CD4-positive, CD25-positive, alpha-beta regulatory T cell (primary cell): ENCODE measurements at regions not wholly inside any gene's neighbourhood (a gene's known extent, or its start where the extent isn't known, plus 50 kb on each side); places are given as distances from the start of the nearest gene placed in this dataset.
"Not testable (repeated sequence)": the region's sequence is repeated elsewhere in the genome, so short reads cannot be mapped to it uniquely, and the experiment has no call there.

ENCODE experiments used
- ATAC-seq, 2 donors: fragments of 150-1000 bp; cut with Tn5 transposase; one replicate each; pipeline ENCODE4 v1.10.0; 2021; ENCODE audit warnings: low read depth in 2 of 2, moderate number of reproducible peaks in 2 of 2, moderate library complexity in 1 of 2
- DNase-seq, 3 donors: peaks; one replicate each; pipeline versions ENCODE4 v3.0.0 to v3.0.0-alpha.2; 2012 to 2022; ENCODE audit warnings: mixed read lengths in 1 of 3
- H3K27ac ChIP-seq: one replicate; pipeline ENCODE4 v1.7.0; 2013; ENCODE audit warnings: mild to moderate bottlenecking, low read length; ENCODE audit not compliant: insufficient read depth, poor library complexity, severe bottlenecking
- H3K27me3 ChIP-seq: one replicate; pipeline ENCODE4 v1.7.0; 2013; ENCODE audit warnings: low read length; ENCODE audit not compliant: control insufficient read depth, insufficient read depth
- H3K36me3 ChIP-seq: one replicate; pipeline ENCODE4 v1.7.0; 2013; ENCODE audit warnings: mild to moderate bottlenecking, low read length, moderate library complexity; ENCODE audit not compliant: control insufficient read depth, insufficient read depth
- H3K4me1 ChIP-seq: 2 replicates; pipeline ENCODE4 v1.7.0; 2013; ENCODE audit warnings: mild to moderate bottlenecking, low read length; ENCODE audit not compliant: insufficient read depth, control insufficient read depth, poor library complexity, severe bottlenecking
- H3K4me3 ChIP-seq: one replicate; pipeline ENCODE4 v1.7.0; 2013; ENCODE audit warnings: low read depth, mild to moderate bottlenecking, low read length, moderate library complexity
- H3K9me3 ChIP-seq, 2 experiments: 1 replicate in 1 of 2; 2 replicates in 1 of 2; pipeline ENCODE4 v1.7.0; 2013; ENCODE audit warnings: low read length in 2 of 2, mild to moderate bottlenecking in 1 of 2, moderate library complexity in 1 of 2; ENCODE audit not compliant: control insufficient read depth in 2 of 2
- H3K27ac Mint-ChIP-seq, 3 donors: one replicate each; pipeline ENCODE4 v1.8.0; 2020 to 2022; ENCODE audit warnings: mild to moderate bottlenecking in 3 of 3, mixed read lengths in 3 of 3, moderate library complexity in 2 of 3
- H3K27me3 Mint-ChIP-seq: one replicate; pipeline ENCODE4 v1.8.0; 2022; ENCODE audit warnings: mild to moderate bottlenecking, mixed read lengths
- H3K36me3 Mint-ChIP-seq: one replicate; pipeline ENCODE4 v1.8.0; 2020; ENCODE audit warnings: mixed read lengths
- H3K4me1 Mint-ChIP-seq, 4 donors: one replicate each; pipeline ENCODE4 v1.8.0; 2020 to 2022; ENCODE audit warnings: mixed read lengths in 4 of 4, mild to moderate bottlenecking in 1 of 4
- H3K4me3 Mint-ChIP-seq, 4 donors: one replicate each; pipeline ENCODE4 v1.8.0; 2020 to 2022; ENCODE audit warnings: mild to moderate bottlenecking in 4 of 4, mixed read lengths in 4 of 4, moderate library complexity in 3 of 4
- H3K9me3 Mint-ChIP-seq, 7 donors: one replicate each; pipeline ENCODE4 v1.8.0; 2020 to 2022; ENCODE audit warnings: mixed read lengths in 7 of 7, mild to moderate bottlenecking in 3 of 7, moderate library complexity in 2 of 7

- H3K9me3 Mint-ChIP-seq = peaks cover 0 to 2% (median 0%) of the 10 kb centered on the region in 7 donors
- Histone ChIP-seq H3K36me3 (no peaks in the 10 kb centered on the region), H3K4me1 (no peaks in the 10 kb centered on the region), H3K27me3 (no peaks in the 10 kb centered on the region), H3K4me3 (no peak overlapping the region), H3K9me3 (no peaks in the 10 kb centered on the region), H3K27ac (no peak overlapping the region)
- H3K4me1 Mint-ChIP-seq = no peaks in the 10 kb centered on the region
- no peak overlapping the region for H3K27ac Mint-ChIP-seq
- H3K4me3 Mint-ChIP-seq = no peak overlapping the region
- peaks cover 9% of the 10 kb centered on the region for H3K27me3 Mint-ChIP-seq
- no peaks in the 10 kb centered on the region for H3K36me3 Mint-ChIP-seq
- ATAC-seq (no peak), DNase-seq (no peak)
Measured at GRCh38 chr3:59171491-59171890, 121.7 kb upstream of the CFAP20DC start.

- not testable (repeated sequence) for H3K4me3 ChIP-seq, H3K4me3 Mint-ChIP-seq, H3K27ac Mint-ChIP-seq, H3K4me1 Mint-ChIP-seq, H3K9me3 ChIP-seq, H3K36me3 Mint-ChIP-seq, H3K4me1 ChIP-seq, H3K27me3 Mint-ChIP-seq, DNase-seq, ATAC-seq, H3K36me3 ChIP-seq, H3K9me3 Mint-ChIP-seq, H3K27ac ChIP-seq, H3K27me3 ChIP-seq
Measured at GRCh38 chr3:59170166-59170565, 120.3 kb upstream of the CFAP20DC start.

- ATAC-seq (no peak), DNase-seq (no peak)
- no peak overlapping the region for H3K4me3 ChIP-seq
- Mint-ChIP-seq H3K9me3 (peaks cover 0 to 2% (median 0%) of the 10 kb centered on the region in 7 donors), H3K27ac (no peak overlapping the region), H3K4me1 (no peaks in the 10 kb centered on the region), H3K36me3 (no peaks in the 10 kb centered on the region), H3K27me3 (peaks cover 5% of the 10 kb centered on the region), H3K4me3 (no peak overlapping the region)
- H3K4me1 ChIP-seq = no peaks in the 10 kb centered on the region
- H3K36me3 ChIP-seq = no peaks in the 10 kb centered on the region
- H3K27ac ChIP-seq = no peak overlapping the region
- no peaks in the 10 kb centered on the region for H3K9me3 ChIP-seq
- no peaks in the 10 kb centered on the region for H3K27me3 ChIP-seq
Measured at GRCh38 chr3:59167756-59168155, 117.9 kb upstream of the CFAP20DC start.

GRCh38 chr3:59163953-59164352 is 114.1 kb upstream of the CFAP20DC start:
- Histone ChIP-seq H3K36me3 (no peaks in the 10 kb centered on the region), H3K27me3 (no peaks in the 10 kb centered on the region), H3K27ac (no peak overlapping the region), H3K4me3 (no peak overlapping the region), H3K4me1 (no peaks in the 10 kb centered on the region), H3K9me3 (no peaks in the 10 kb centered on the region)
- H3K4me1 Mint-ChIP-seq = no peaks in the 10 kb centered on the region
- ATAC-seq = no peak
- no peaks in the 10 kb centered on the region for H3K36me3 Mint-ChIP-seq
- no peak overlapping the region for H3K4me3 Mint-ChIP-seq
- DNase-seq = no peak
- H3K27ac Mint-ChIP-seq = no peak overlapping the region
- H3K27me3 Mint-ChIP-seq = no peaks in the 10 kb centered on the region
- H3K9me3 Mint-ChIP-seq = peaks cover 0 to 2% (median 0%) of the 10 kb centered on the region in 7 donors

- H3K27ac Mint-ChIP-seq = no peak overlapping the region
- no peaks in the 10 kb centered on the region for H3K36me3 Mint-ChIP-seq
- H3K36me3 ChIP-seq = no peaks in the 10 kb centered on the region
- no peak overlapping the region for H3K4me3 ChIP-seq
- ATAC-seq = no peak
- H3K9me3 Mint-ChIP-seq = peaks cover 0 to 2% (median 0%) of the 10 kb centered on the region in 7 donors
- no peak overlapping the region for H3K4me3 Mint-ChIP-seq
- no peaks in the 10 kb centered on the region for H3K27me3 Mint-ChIP-seq
- no peak overlapping the region for H3K27ac ChIP-seq
- H3K9me3 ChIP-seq = no peaks in the 10 kb centered on the region
- no peaks in the 10 kb centered on the region for H3K4me1 ChIP-seq
- DNase-seq = no peak
- H3K27me3 ChIP-seq = peaks cover 3% of the 10 kb centered on the region
- H3K4me1 Mint-ChIP-seq = no peaks in the 10 kb centered on the region
Measured at GRCh38 chr3:59161048-59161447, 111.2 kb upstream of the CFAP20DC start.

GRCh38 chr3:59160133-59160746 is 110.4 kb upstream of the CFAP20DC start:
- Histone ChIP-seq H3K27ac (no peak overlapping the region), H3K27me3 (peaks cover 3% of the 10 kb centered on the region), H3K36me3 (no peaks in the 10 kb centered on the region), H3K4me3 (no peak overlapping the region), H3K4me1 (no peaks in the 10 kb centered on the region), H3K9me3 (no peaks in the 10 kb centered on the region)
- Mint-ChIP-seq H3K9me3 (peaks cover 0 to under 1% (median 0%) of the 10 kb centered on the region in 7 donors), H3K36me3 (no peaks in the 10 kb centered on the region), H3K27me3 (no peaks in the 10 kb centered on the region), H3K27ac (no peak overlapping the region), H3K4me1 (no peaks in the 10 kb centered on the region), H3K4me3 (no peak overlapping the region)
- DNase-seq = no peak
- ATAC-seq = no peak

- Mint-ChIP-seq H3K4me3 (no peak overlapping the region), H3K27me3 (no peaks in the 10 kb centered on the region), H3K9me3 (peaks cover 0 to 7% (median 5%) of the 10 kb centered on the region in 7 donors), H3K27ac (no peak overlapping the region), H3K4me1 (no peaks in the 10 kb centered on the region), H3K36me3 (no peaks in the 10 kb centered on the region)
- DNase-seq = no peak
- ATAC-seq = no peak
- Histone ChIP-seq H3K27ac (no peak overlapping the region), H3K27me3 (peaks cover 6% of the 10 kb centered on the region), H3K36me3 (no peaks in the 10 kb centered on the region), H3K4me1 (no peaks in the 10 kb centered on the region), H3K4me3 (no peak overlapping the region), H3K9me3 (no peaks in the 10 kb centered on the region)
Measured at GRCh38 chr3:59153648-59154047, 103.8 kb upstream of the CFAP20DC start.

GRCh38 chr3:59152943-59153342 is 103.1 kb upstream of the CFAP20DC start:
- Histone ChIP-seq H3K4me1 (no peaks in the 10 kb centered on the region), H3K27ac (no peak overlapping the region), H3K27me3 (peaks cover 4% of the 10 kb centered on the region), H3K36me3 (no peaks in the 10 kb centered on the region), H3K4me3 (no peak overlapping the region), H3K9me3 (no peaks in the 10 kb centered on the region)
- H3K4me3 Mint-ChIP-seq = no peak overlapping the region
- no peaks in the 10 kb centered on the region for H3K4me1 Mint-ChIP-seq
- H3K27ac Mint-ChIP-seq = no peak overlapping the region
- no peak for DNase-seq
- H3K36me3 Mint-ChIP-seq = no peaks in the 10 kb centered on the region
- H3K27me3 Mint-ChIP-seq = no peaks in the 10 kb centered on the region
- ATAC-seq = no peak
- peaks cover 0 to 11% (median 6%) of the 10 kb centered on the region in 7 donors for H3K9me3 Mint-ChIP-seq
